GM06990 (cell line): ENCODE measurements at regions not wholly inside any gene's neighbourhood (a gene's known extent, or its start where the extent isn't known, plus 50 kb on each side); places are given as distances from the start of the nearest gene placed in this dataset.

Source experiments
- DNase-seq: peaks from one replicate; pipeline ENCODE4 v3.0.0-alpha.2; 2011; ENCODE audit not compliant: insufficient read length; ENCODE audit errors: extremely low read depth
- H3K27me3 ChIP-seq: replicated peaks from 2 replicates; pipeline ENCODE4 v1.6.0; 2011; ENCODE audit warnings: low read length; ENCODE audit not compliant: control insufficient read depth, insufficient read depth
- H3K36me3 ChIP-seq: 2 replicates; pipeline ENCODE4 v1.5.1; 2011; ENCODE audit warnings: low read length; ENCODE audit not compliant: control insufficient read depth, insufficient read depth
- H3K4me3 ChIP-seq: replicated peaks from 2 replicates; pipeline ENCODE4 v1.5.1; 2011; ENCODE audit warnings: low read depth, mild to moderate bottlenecking, control low read depth, low read length
- CTCF ChIP-seq: IDR thresholded peaks from 2 replicates; pipeline ENCODE4 v1.5.1; 2011; ENCODE audit warnings: low read length, control low read depth, mild to moderate bottlenecking, inconsistent platforms; ENCODE audit not compliant: insufficient read depth, poor library complexity, severe bottlenecking

- Histone ChIP-seq H3K36me3 (no peaks in the 10 kb centered on the region), H3K27me3 (peaks cover 1% of the 10 kb centered on the region), H3K4me3 (no peak overlapping the region)
- TF ChIP-seq CTCF = no peak
- DNase-seq = no peak
These were observed 422.0 kb downstream of the CTTN start for GRCh38 chr11:70820311-70820710.

GRCh38 chr11:70820712-70821111, 422.4 kb downstream of the CTTN start:
- no peak for TF ChIP-seq CTCF

GRCh38 chr11:70823771-70824170, 425.4 kb downstream of the CTTN start:
- Histone ChIP-seq H3K27me3 (no peaks in the 10 kb centered on the region; the same call in 1 of the 2 replicates), H3K4me3 (no peak overlapping the region), H3K36me3 (no peaks in the 10 kb centered on the region)
- no peak for TF ChIP-seq CTCF
- DNase-seq = no peak

More at GRCh38 chr11:70820712-70821111, 422.4 kb downstream of the CTTN start:
- DNase-seq = no peak
- no peak overlapping the region for H3K4me3 ChIP-seq
- peaks cover 1% of the 10 kb centered on the region for H3K27me3 ChIP-seq
- no peaks in the 10 kb centered on the region for H3K36me3 ChIP-seq

- Histone ChIP-seq H3K4me3 (no peak overlapping the region), H3K27me3 (no peaks in the 10 kb centered on the region; the same call in 1 of the 2 replicates), H3K36me3 (no peaks in the 10 kb centered on the region)
- no peak for DNase-seq
- TF ChIP-seq CTCF = no peak
These were observed 426.4 kb downstream of the CTTN start for GRCh38 chr11:70824605-70825245.

GRCh38 chr11:70825893-70826540, 426.4 kb downstream of the SHANK2 start:
- TF ChIP-seq CTCF = no peak
- Histone ChIP-seq H3K36me3 (no peaks in the 10 kb centered on the region), H3K4me3 (no peak overlapping the region), H3K27me3 (no peaks in the 10 kb centered on the region; the same call in 1 of the 2 replicates)
- no peak for DNase-seq
